HL-60 (cell line): ENCODE measurements at regions not wholly inside any gene's neighbourhood (a gene's known extent, or its start where the extent isn't known, plus 50 kb on each side); places are given as distances from the start of the nearest gene placed in this dataset.

Experiments
- GABPA ChIP-seq: IDR thresholded peaks from 2 replicates; pipeline ENCODE4 v1.6.1; 2012; ENCODE audit warnings: low read depth
- POLR2AphosphoS5 ChIP-seq: IDR thresholded peaks from 2 replicates; pipeline ENCODE4 v1.6.1; 2012; ENCODE audit warnings: low read depth
- REST ChIP-seq: IDR thresholded peaks from 2 replicates; pipeline ENCODE4 v1.6.1; 2012; ENCODE audit warnings: low read depth; ENCODE audit not compliant: insufficient replicate concordance
- TF ChIP-seq, protein P1 (sequence below): IDR thresholded peaks from one replicate; pipeline ENCODE4 v1.5.1; 2011; ENCODE audit warnings: low read length, control low read depth, inconsistent platforms; ENCODE audit not compliant: insufficient read depth

DNA sequence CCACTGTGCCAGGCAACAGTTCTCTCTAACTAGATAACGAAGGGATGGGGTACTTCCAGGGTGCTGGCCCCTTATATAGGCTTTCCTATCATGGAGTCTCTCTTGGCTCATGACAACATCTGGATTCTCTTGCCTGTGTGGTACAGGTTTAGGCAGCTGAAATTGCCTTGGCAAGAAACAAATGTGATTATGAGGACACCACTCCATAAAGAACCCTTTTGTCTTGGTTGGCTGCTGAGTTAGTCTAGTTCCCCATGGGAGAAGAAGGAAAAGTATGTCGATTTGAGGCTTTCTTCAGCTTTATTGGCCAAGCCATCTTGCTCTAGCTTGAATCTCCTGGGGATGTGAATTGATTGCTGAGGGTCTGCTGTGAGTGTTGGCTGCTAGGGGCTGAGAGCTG lies 76.3 kb upstream of the ZCCHC2 start:
- TF ChIP-seq GABPA (no peak), REST (no peak), POLR2AphosphoS5 (no peak)
- TF ChIP-seq, protein P1, sequence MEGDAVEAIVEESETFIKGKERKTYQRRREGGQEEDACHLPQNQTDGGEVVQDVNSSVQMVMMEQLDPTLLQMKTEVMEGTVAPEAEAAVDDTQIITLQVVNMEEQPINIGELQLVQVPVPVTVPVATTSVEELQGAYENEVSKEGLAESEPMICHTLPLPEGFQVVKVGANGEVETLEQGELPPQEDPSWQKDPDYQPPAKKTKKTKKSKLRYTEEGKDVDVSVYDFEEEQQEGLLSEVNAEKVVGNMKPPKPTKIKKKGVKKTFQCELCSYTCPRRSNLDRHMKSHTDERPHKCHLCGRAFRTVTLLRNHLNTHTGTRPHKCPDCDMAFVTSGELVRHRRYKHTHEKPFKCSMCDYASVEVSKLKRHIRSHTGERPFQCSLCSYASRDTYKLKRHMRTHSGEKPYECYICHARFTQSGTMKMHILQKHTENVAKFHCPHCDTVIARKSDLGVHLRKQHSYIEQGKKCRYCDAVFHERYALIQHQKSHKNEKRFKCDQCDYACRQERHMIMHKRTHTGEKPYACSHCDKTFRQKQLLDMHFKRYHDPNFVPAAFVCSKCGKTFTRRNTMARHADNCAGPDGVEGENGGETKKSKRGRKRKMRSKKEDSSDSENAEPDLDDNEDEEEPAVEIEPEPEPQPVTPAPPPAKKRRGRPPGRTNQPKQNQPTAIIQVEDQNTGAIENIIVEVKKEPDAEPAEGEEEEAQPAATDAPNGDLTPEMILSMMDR, result no peak
